ENCODE measurements at regions not wholly inside any gene's neighbourhood (a gene's known extent, or its start where the extent isn't known, plus 50 kb on each side); places are given as distances from the start of the nearest gene placed in this dataset.

DNA sequence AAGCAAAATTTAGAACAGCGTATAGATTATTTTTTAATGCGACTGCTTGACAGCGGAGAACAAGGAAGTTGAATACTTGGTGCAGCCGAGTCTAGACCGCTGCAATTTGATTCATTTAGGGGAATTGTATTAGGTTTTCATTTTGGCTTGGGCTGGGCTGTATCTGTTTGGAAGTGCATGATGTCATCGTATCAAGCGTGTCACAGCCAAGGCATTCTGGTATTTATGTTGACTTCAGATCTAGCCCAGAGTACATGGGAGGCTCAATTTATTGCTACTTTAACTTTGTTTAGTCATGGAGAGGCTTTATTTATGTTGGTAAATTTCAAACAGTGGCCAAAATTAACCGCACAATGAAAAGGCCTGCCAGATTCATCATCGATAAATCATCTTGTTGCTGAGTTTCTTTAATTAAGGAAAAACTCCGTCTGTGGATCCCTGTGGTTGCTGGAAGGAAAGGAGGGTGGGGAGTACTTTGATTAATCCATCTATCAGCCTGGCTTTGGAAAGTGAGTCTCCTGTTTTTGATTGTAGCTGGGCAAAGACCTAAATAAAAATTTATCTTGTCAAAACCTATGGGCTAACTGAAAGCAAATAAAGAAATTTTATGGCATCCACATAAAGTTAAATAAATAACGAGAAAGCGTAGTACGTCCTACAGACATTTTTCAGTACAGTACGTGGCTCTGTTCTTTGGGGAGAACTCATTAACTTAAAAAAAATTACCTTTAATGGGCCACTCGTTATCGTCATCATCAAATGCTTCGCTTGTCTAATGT is 230.4 kb upstream of the SPRED2 start (continued):
- TF ChIP-seq, protein P1, sequence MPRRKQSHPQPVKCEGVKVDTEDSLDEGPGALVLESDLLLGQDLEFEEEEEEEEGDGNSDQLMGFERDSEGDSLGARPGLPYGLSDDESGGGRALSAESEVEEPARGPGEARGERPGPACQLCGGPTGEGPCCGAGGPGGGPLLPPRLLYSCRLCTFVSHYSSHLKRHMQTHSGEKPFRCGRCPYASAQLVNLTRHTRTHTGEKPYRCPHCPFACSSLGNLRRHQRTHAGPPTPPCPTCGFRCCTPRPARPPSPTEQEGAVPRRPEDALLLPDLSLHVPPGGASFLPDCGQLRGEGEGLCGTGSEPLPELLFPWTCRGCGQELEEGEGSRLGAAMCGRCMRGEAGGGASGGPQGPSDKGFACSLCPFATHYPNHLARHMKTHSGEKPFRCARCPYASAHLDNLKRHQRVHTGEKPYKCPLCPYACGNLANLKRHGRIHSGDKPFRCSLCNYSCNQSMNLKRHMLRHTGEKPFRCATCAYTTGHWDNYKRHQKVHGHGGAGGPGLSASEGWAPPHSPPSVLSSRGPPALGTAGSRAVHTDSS (tag by site-specific recombination; IDR thresholded peaks at IDR 0.05), result no peak
- no peak for TF ChIP-seq ZNF670 (tag by site-specific recombination; IDR thresholded peaks at IDR 0.05; ENCODE audit: low read depth)
- no peak for TF ChIP-seq ZNF302 (tag by site-specific recombination; IDR thresholded peaks at IDR 0.05; ENCODE audit: low read depth)
- no peak for TF ChIP-seq ZNF701 (tag by site-specific recombination; IDR thresholded peaks at IDR 0.05)
- no peak for TF ChIP-seq ZNF658 (tag by site-specific recombination; IDR thresholded peaks at IDR 0.05)
- no peak for TF ChIP-seq ZNF274 (IDR thresholded peaks at IDR 0.05; ENCODE audit: low read length)
- TF ChIP-seq ZNF274 (tag by site-specific recombination; IDR thresholded peaks at IDR 0.05; ENCODE audit: borderline replicate concordance), result no peak
- no peak for TF ChIP-seq ZNF768 (tag by site-specific recombination; IDR thresholded peaks at IDR 0.05)
- TF ChIP-seq ZNF48 (tag by site-specific recombination; IDR thresholded peaks at IDR 0.05), result no peak
- TF ChIP-seq, protein P2, sequence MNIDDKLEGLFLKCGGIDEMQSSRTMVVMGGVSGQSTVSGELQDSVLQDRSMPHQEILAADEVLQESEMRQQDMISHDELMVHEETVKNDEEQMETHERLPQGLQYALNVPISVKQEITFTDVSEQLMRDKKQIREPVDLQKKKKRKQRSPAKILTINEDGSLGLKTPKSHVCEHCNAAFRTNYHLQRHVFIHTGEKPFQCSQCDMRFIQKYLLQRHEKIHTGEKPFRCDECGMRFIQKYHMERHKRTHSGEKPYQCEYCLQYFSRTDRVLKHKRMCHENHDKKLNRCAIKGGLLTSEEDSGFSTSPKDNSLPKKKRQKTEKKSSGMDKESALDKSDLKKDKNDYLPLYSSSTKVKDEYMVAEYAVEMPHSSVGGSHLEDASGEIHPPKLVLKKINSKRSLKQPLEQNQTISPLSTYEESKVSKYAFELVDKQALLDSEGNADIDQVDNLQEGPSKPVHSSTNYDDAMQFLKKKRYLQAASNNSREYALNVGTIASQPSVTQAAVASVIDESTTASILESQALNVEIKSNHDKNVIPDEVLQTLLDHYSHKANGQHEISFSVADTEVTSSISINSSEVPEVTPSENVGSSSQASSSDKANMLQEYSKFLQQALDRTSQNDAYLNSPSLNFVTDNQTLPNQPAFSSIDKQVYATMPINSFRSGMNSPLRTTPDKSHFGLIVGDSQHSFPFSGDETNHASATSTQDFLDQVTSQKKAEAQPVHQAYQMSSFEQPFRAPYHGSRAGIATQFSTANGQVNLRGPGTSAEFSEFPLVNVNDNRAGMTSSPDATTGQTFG (tag by site-specific recombination; IDR thresholded peaks at IDR 0.05; ENCODE audit: borderline replicate concordance), result no peak
- TF ChIP-seq ZNF121 (tag by site-specific recombination; IDR thresholded peaks at IDR 0.05), result no peak
- TF ChIP-seq, protein P3, sequence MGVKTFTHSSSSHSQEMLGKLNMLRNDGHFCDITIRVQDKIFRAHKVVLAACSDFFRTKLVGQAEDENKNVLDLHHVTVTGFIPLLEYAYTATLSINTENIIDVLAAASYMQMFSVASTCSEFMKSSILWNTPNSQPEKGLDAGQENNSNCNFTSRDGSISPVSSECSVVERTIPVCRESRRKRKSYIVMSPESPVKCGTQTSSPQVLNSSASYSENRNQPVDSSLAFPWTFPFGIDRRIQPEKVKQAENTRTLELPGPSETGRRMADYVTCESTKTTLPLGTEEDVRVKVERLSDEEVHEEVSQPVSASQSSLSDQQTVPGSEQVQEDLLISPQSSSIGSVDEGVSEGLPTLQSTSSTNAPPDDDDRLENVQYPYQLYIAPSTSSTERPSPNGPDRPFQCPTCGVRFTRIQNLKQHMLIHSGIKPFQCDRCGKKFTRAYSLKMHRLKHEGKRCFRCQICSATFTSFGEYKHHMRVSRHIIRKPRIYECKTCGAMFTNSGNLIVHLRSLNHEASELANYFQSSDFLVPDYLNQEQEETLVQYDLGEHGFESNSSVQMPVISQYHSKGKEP (tag by site-specific recombination; IDR thresholded peaks at IDR 0.05), result 0 out of 2 replicates have a peak, but pooled peaks have one; percentile 49
- TF ChIP-seq ZFHX2 (tag by site-specific recombination; conservative IDR thresholded peaks at IDR 0.05), result no peak
- no peak for TF ChIP-seq ZNF175 (tag by site-specific recombination; IDR thresholded peaks at IDR 0.05)
- TF ChIP-seq ZNF785 (tag by site-specific recombination; IDR thresholded peaks at IDR 0.05), result no peak
- TF ChIP-seq EGR2 (tag by site-specific recombination; IDR thresholded peaks at IDR 0.05; ENCODE audit: low read depth), result no peak
- no peak for TF ChIP-seq AEBP2 (tag by site-specific recombination; IDR thresholded peaks at IDR 0.05; ENCODE audit: borderline replicate concordance)
- TF ChIP-seq ZNF580 (tag by site-specific recombination; IDR thresholded peaks at IDR 0.05), result 0 out of 2 replicates have a peak, but pooled peaks have one; percentile 14
- no peak for TF ChIP-seq ZNF23 (tag by site-specific recombination; IDR thresholded peaks at IDR 0.05; ENCODE audit: borderline replicate concordance)
- TF ChIP-seq ZNF354C (tag by site-specific recombination; IDR thresholded peaks at IDR 0.05; ENCODE audit: borderline replicate concordance, low read depth), result no peak
- no peak for TF ChIP-seq ZNF514 (tag by site-specific recombination; IDR thresholded peaks at IDR 0.05)
- peak; percentile 45; the same call in 1 of the 2 replicates for TF ChIP-seq ZNF561 (tag by site-specific recombination; IDR thresholded peaks at IDR 0.05; ENCODE audit: borderline replicate concordance)
- no peak for TF ChIP-seq ZNF132 (tag by site-specific recombination; IDR thresholded peaks at IDR 0.05; ENCODE audit: borderline replicate concordance)
- no peak for TF ChIP-seq ZNF473 (tag by site-specific recombination; IDR thresholded peaks at IDR 0.05)
- TF ChIP-seq ZNF37A (tag by site-specific recombination; IDR thresholded peaks at IDR 0.05), result peak; percentile 25; the same call in 1 of the 2 replicates
- TF ChIP-seq ZFP3 (tag by site-specific recombination; IDR thresholded peaks at IDR 0.05; ENCODE audit: low read depth), result no peak
- TF ChIP-seq ZNF266 (tag by site-specific recombination; IDR thresholded peaks at IDR 0.05; ENCODE audit: low read depth), result no peak
- no peak for TF ChIP-seq ZNF211 (tag by site-specific recombination; IDR thresholded peaks at IDR 0.05; ENCODE audit: low read depth)
- TF ChIP-seq KLF8 (tag by site-specific recombination; IDR thresholded peaks at IDR 0.05), result peak; percentile 51
- TF ChIP-seq ZNF112 (tag by site-specific recombination; IDR thresholded peaks at IDR 0.05), result no peak
- TF ChIP-seq SP3 (tag by site-specific recombination; IDR thresholded peaks at IDR 0.05), result 0 out of 2 replicates have a peak, but pooled peaks have one; percentile 18
- TF ChIP-seq ZBTB6 (tag by site-specific recombination; IDR thresholded peaks at IDR 0.05), result no peak
